ENCODE measurements at regions not wholly inside any gene's neighbourhood (a gene's known extent, or its start where the extent isn't known, plus 50 kb on each side); places are given as distances from the start of the nearest gene placed in this dataset.

GRCh38 chr2:105175231-105175630 lies 66.3 kb upstream of the GPR45 start:
- ChIA-PET CTCF (no interaction called here), POLR2A (no interaction called here)
- no peak for DNase-seq (ENCODE audit: extremely low spot score)
- TF ChIP-seq ELF4 (IDR thresholded peaks at IDR 0.05) (no peak), FOXM1 (IDR thresholded peaks at IDR 0.05; ENCODE audit: borderline replicate concordance) (no peak), SP1 (IDR thresholded peaks at IDR 0.05) (no peak), NFRKB (IDR thresholded peaks at IDR 0.05) (no peak), HDGF (IDR thresholded peaks at IDR 0.05; ENCODE audit: borderline replicate concordance) (no peak), ZNF384 (IDR thresholded peaks at IDR 0.05) (no peak), CTBP1 (IDR thresholded peaks at IDR 0.05; ENCODE audit: borderline replicate concordance) (no peak), LEF1 (IDR thresholded peaks at IDR 0.05; ENCODE audit: borderline replicate concordance) (no peak), FOXA1 (IDR thresholded peaks at IDR 0.05) (no peak), PKNOX1 (IDR thresholded peaks at IDR 0.05) (no peak), ARNT (IDR thresholded peaks at IDR 0.05) (no peak), SUZ12 (IDR thresholded peaks at IDR 0.05) (no peak)

- no peak for DNase-seq (ENCODE audit: extremely low spot score)
- TF ChIP-seq BHLHE40 (IDR thresholded peaks at IDR 0.05; ENCODE audit: borderline replicate concordance) (no peak), L3MBTL2 (conservative IDR thresholded peaks at IDR 0.05) (no peak), PKNOX1 (IDR thresholded peaks at IDR 0.05) (no peak), SUZ12 (IDR thresholded peaks at IDR 0.05) (no peak), FOXM1 (IDR thresholded peaks at IDR 0.05; ENCODE audit: borderline replicate concordance) (no peak), TARDBP (IDR thresholded peaks at IDR 0.05) (no peak), LEF1 (IDR thresholded peaks at IDR 0.05; ENCODE audit: borderline replicate concordance) (no peak), ZNF384 (IDR thresholded peaks at IDR 0.05) (no peak), ARNT (IDR thresholded peaks at IDR 0.05) (no peak), HDGF (IDR thresholded peaks at IDR 0.05; ENCODE audit: borderline replicate concordance) (no peak), CTBP1 (IDR thresholded peaks at IDR 0.05; ENCODE audit: borderline replicate concordance) (no peak), FOXA1 (IDR thresholded peaks at IDR 0.05) (no peak), FOXK2 (IDR thresholded peaks at IDR 0.05) (no peak), SP1 (IDR thresholded peaks at IDR 0.05) (no peak)
- ChIA-PET POLR2A (no interaction called here), CTCF (no interaction called here)
Measured at GRCh38 chr2:105176429-105176828, 65.1 kb upstream of the GPR45 start.

- ChIA-PET POLR2A (no interaction called here), CTCF (no interaction called here)
Measured at GRCh38 chr2:105177008-105177407, 64.5 kb upstream of the GPR45 start.

GRCh38 chr2:105177536-105178254 lies 63.8 kb upstream of the GPR45 start:
- POLR2A ChIA-PET, result no interaction called here
- no peak for TF ChIP-seq SUZ12 (IDR thresholded peaks at IDR 0.05)
- no peak for TF ChIP-seq ZNF384 (IDR thresholded peaks at IDR 0.05)
- no peak for TF ChIP-seq NFRKB (IDR thresholded peaks at IDR 0.05)
- DNase-seq (ENCODE audit: extremely low spot score), result no peak
- CTCF ChIA-PET, result no interaction called here

More at GRCh38 chr2:105177008-105177407, 64.5 kb upstream of the GPR45 start:
- TF ChIP-seq SUZ12 (IDR thresholded peaks at IDR 0.05), result no peak
- TF ChIP-seq FOXK2 (IDR thresholded peaks at IDR 0.05), result no peak
- TF ChIP-seq ZNF384 (IDR thresholded peaks at IDR 0.05), result no peak
- TF ChIP-seq CTBP1 (IDR thresholded peaks at IDR 0.05; ENCODE audit: borderline replicate concordance), result no peak
- no peak for TF ChIP-seq HDGF (IDR thresholded peaks at IDR 0.05; ENCODE audit: borderline replicate concordance)
- no peak for TF ChIP-seq PKNOX1 (IDR thresholded peaks at IDR 0.05)
- TF ChIP-seq BHLHE40 (IDR thresholded peaks at IDR 0.05; ENCODE audit: borderline replicate concordance), result no peak
- no peak for TF ChIP-seq FOXM1 (IDR thresholded peaks at IDR 0.05; ENCODE audit: borderline replicate concordance)
- no peak for TF ChIP-seq ELF4 (IDR thresholded peaks at IDR 0.05)
- TF ChIP-seq SP1 (IDR thresholded peaks at IDR 0.05), result no peak
- no peak for TF ChIP-seq LEF1 (IDR thresholded peaks at IDR 0.05; ENCODE audit: borderline replicate concordance)
- TF ChIP-seq NFRKB (IDR thresholded peaks at IDR 0.05), result no peak
- TF ChIP-seq TARDBP (IDR thresholded peaks at IDR 0.05), result no peak
- TF ChIP-seq FOXA1 (IDR thresholded peaks at IDR 0.05), result no peak
- TF ChIP-seq L3MBTL2 (conservative IDR thresholded peaks at IDR 0.05), result no peak
- TF ChIP-seq ARNT (IDR thresholded peaks at IDR 0.05), result no peak
- DNase-seq (ENCODE audit: extremely low spot score), result no peak

GRCh38 chr2:105179469-105180372 lies 61.8 kb upstream of the GPR45 start:
- DNase-seq (ENCODE audit: extremely low spot score), result peak; percentile 51
- TF ChIP-seq SUZ12 (IDR thresholded peaks at IDR 0.05) (no peak), ARNT (IDR thresholded peaks at IDR 0.05) (no peak), LEF1 (IDR thresholded peaks at IDR 0.05; ENCODE audit: borderline replicate concordance) (no peak), FOXK2 (IDR thresholded peaks at IDR 0.05) (no peak), FOXM1 (IDR thresholded peaks at IDR 0.05; ENCODE audit: borderline replicate concordance) (no peak), SP1 (IDR thresholded peaks at IDR 0.05) (no peak), L3MBTL2 (conservative IDR thresholded peaks at IDR 0.05) (no peak), CTBP1 (IDR thresholded peaks at IDR 0.05; ENCODE audit: borderline replicate concordance) (no peak), TARDBP (IDR thresholded peaks at IDR 0.05) (no peak), FOXA1 (IDR thresholded peaks at IDR 0.05) (no peak), HDGF (IDR thresholded peaks at IDR 0.05; ENCODE audit: borderline replicate concordance) (no peak), NFRKB (IDR thresholded peaks at IDR 0.05) (no peak), BHLHE40 (IDR thresholded peaks at IDR 0.05; ENCODE audit: borderline replicate concordance) (no peak), ELF4 (IDR thresholded peaks at IDR 0.05) (no peak), ZNF384 (IDR thresholded peaks at IDR 0.05) (no peak)
- ChIA-PET POLR2A (no interaction called here), CTCF (interaction anchor here (0.6 to 1.2 kb wide), 9 partner anchors 13 to 65 kb away, joined by 3 to 6 read pairs (median 4); no protein-coding TSS in a partner anchor)

Data from HEK293T (cell line).